Epithelial cell of prostate (primary cell): ENCODE measurements at regions not wholly inside any gene's neighbourhood (a gene's known extent, or its start where the extent isn't known, plus 50 kb on each side); places are given as distances from the start of the nearest gene placed in this dataset.
"Not testable (repeated sequence)": the region's sequence is repeated elsewhere in the genome, so short reads cannot be mapped to it uniquely, and the experiment has no call there.

ENCODE experiments used
- DNase-seq: peaks from one replicate; pipeline ENCODE4 v3.0.0-alpha.2; 2011; ENCODE audit warnings: low read depth, low spot score
- H3K27ac ChIP-seq: fragments of 450-650 bp; 2 replicates; pipeline ENCODE4 v1.5.1; 2017; ENCODE audit warnings: mild to moderate bottlenecking

DNA sequence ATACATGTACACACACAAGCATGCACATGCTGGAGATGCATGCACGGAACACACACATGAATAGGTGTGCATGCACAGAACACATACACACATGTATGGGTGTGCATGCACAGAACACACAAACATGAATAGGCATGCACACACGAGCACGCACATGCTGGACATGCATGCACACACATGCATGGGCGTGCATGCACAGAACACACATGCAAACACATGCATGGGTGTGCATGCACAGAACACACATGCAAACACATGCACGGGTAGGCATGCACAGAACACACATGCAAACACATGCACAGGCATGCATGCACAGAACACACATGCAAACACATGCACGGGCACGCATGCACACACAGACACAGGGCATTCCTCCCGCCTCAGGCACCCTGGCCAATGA lies 382.3 kb downstream of the IRX2 start:
- H3K27ac ChIP-seq = no peak overlapping the region
- DNase-seq = no peak

DNA sequence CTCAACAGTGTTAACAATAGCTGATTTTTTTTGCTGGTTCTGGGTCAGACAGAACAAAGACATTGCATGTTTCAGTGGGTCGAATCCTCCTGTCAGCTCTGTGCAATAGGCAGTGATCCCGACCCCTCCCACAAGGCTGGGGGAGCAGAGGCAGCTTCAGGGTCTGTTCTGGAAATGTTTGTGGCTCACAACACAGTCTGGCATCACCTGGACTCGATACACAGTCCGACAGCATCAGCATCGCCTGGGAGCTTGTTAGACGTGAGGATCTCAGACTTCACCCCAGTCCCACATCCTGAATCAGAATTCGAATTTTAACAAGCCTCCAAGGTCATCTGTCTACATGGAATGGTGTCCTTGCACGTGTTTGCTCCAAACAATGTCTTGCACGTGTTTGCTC lies 384.7 kb downstream of the IRX2 start:
- DNase-seq = no peak
- H3K27ac ChIP-seq = no peak overlapping the region

DNA sequence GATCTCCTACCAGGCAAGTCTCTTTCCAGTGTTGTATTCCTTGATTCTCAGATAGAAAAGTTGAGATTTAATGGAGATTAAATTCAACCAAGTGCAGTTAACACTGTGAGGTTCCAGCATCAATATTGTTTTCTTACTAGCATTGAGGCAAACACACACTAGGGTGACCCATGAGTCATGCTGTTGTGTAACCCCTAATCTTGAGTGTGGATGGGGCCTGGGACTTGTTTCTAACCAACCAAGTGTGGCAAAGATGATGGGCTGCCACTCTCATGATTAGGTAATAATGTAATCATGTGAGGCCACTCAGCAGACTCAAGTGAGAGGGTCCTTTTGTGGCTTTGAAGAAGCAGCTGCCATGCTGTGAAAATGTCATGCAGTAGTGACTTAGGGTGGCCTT lies 394.2 kb downstream of the IRX2 start:
- no peak overlapping the region for H3K27ac ChIP-seq
- DNase-seq = no peak

DNA sequence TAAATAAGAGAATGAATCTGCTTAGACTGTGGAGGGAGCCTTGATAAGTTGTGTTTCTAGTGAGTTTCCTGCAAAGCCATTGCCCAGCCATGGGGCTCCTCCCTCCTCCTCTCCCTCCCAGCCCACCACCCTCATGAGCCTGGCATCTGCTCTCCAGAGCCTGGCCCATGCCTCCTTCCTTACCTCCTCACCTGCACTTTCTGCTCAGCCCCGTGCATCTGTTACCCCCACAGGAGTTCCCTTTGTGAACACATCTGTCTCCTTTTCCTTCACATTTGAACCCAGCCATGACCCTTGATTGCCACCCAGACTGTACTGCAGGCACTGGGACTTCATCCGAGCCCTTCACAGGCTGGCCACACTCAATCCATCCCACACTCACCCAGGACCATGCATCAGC lies 395.6 kb downstream of the IRX2 start:
- DNase-seq = no peak
- H3K27ac ChIP-seq = no peak overlapping the region

DNA sequence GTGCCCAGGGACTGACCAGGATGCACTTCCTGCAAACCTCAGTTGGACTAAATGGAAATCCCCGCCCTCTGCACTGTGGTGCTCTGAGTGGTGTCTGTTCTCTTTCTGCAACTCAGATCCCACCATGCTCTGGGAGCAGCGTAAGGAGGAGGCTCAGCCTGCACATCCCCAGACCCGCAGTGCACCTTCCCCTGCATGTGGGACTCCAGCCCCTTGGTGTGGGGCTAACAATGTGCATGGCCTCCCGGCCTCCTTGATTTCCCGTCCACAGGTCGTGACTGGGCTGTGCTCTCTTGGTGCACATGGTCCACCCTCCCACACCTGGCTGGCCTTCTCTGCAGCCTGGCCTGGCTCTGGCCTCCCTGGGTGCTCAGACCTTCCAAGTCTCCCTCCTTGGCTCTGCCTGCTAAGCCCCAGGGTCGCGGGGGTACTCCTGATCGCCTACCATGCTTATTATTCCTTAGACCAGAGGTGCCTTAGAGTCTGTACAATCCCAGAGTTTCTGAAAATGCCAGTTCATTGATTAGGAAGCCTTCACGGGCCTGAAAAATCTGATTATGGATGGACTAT lies 397.5 kb downstream of the IRX2 start:
- no peak for DNase-seq

DNA sequence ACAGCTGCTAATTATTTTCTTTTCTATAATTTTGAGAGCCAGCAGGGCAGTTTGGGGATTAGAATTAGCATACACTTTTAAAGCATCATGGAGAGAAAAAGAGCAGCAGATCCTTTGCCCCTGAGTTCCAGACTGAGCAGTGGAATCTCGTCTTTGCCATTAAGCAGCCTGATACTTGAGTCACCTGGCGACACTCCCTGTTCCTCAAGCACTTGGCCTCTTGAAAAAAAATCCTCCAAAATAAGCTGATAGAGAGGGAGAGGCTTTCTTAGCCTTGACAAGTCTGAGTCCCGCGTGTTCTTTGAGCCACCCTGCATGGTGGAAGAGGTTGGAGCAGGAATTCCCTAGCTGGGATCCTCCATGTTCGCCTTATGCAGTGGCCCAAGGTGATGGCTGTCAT lies 398.3 kb downstream of the IRX2 start:
- DNase-seq = no peak
- no peak overlapping the region for H3K27ac ChIP-seq

More for the DNA sequence above, 397.5 kb downstream of the IRX2 start:
- no peak overlapping the region for H3K27ac ChIP-seq

DNA sequence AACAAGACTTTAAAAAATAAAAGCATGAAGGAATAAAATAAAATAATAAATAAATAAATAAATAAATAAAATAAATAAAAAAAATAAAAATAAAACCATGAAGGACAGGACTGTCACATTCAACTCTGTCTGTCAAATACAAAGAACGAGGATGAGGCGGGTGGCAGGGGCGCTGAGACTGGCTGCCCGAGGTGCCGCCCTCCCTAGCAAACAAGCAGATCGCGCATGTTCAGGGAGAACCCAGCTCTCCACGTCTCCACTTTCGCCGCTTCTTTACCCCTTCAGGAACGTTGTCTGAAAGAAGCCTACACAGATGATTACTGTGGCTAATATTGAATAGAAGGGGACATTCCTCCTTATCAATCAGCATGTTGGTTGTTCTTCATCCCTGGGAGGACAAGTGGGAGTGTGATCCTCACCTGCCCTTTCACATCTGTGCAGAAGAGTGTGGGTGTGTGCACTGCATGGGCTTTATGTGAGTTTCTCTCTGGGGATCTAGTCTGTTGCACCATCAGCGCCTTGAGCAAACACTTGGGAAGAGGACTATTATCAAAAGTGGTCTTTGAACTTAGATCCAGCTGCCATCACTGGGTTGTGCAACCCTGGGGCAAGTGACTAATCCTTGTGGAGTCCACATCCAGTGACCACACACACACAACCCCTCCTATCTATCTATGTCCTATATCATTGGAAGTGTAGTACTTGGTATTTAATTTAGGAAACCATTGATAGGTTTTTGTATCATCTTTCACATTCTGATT lies 399.2 kb downstream of the IRX2 start:
- DNase-seq = no peak
- no peak overlapping the region for H3K27ac ChIP-seq

DNA sequence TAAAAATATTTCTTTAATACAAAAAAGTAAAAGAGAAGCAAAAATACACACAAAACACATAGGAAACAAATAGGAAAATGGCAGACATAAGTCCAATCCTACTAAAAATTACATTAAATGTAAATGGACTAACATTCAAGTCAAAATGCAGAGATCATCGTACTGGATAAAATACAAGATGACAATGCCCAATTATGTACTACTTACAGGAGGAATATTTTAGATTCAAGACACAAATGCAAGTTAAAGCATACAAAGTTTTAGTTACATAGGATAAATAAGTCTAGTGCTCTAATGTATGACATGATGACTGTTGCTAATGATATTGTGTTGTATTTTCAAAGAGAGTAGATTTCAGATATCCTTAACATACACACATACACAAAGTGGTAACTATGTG lies 401.7 kb downstream of the IRX2 start:
- not testable (repeated sequence) for DNase-seq, H3K27ac ChIP-seq

DNA sequence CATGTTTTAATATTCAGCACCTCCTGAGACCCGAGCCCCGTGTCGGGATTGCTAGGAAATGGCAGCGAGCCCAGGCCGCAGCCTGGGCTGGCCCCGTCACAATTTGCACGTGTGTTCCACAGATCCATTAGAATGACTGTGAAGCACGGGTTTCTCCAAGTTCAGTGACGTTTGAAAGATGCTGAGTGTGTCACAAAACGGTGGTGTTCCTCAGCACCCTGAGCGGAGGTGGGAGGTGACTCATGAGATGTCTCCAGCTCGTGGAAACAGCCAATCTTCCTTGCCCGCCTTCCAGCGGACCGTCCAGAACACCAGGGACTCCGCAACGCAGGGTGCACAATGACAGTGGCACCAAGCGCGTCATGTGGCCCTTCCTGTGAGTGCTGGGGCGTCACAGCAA lies 412.8 kb downstream of the IRX2 start:
- no peak overlapping the region for H3K27ac ChIP-seq
- DNase-seq = no peak

DNA sequence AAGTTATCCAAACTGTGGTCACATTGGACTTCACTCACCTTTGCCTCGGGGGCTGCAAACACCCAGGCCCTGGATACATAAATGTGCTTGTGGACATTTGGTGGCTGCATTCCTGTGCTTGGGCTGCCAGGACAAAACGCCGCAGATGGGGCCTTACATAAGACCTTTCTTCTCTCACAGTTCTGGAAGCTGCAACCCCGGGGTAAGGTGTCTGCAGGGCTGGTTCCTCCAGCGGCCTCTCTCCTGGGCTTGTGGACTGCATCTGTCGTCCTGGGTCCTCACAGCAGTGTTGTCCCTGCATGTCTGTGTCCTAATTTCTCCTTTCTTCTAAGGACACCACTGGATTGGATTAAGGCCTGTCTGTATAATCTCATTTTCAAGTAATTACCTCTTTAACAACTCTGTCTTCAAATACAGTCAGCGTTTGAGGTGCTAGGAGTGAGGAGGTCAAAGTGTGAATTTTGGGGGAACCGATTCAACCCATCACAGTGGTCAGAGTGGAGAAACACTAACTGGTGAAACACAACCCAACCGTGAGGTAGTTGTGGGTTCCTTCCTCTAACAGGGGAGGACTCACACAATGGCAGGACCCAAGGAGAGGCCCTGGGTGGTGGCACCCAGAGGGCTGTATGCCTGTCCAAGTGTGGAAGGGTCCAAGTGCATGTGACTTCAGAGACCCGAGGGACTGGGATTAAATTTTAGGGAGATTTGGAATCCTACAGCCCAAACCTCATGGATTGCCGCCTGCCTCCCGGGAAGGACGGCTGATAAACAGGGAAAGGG lies 415.6 kb downstream of the IRX2 start:
- no peak for DNase-seq
- H3K27ac ChIP-seq = no peak overlapping the region

DNA sequence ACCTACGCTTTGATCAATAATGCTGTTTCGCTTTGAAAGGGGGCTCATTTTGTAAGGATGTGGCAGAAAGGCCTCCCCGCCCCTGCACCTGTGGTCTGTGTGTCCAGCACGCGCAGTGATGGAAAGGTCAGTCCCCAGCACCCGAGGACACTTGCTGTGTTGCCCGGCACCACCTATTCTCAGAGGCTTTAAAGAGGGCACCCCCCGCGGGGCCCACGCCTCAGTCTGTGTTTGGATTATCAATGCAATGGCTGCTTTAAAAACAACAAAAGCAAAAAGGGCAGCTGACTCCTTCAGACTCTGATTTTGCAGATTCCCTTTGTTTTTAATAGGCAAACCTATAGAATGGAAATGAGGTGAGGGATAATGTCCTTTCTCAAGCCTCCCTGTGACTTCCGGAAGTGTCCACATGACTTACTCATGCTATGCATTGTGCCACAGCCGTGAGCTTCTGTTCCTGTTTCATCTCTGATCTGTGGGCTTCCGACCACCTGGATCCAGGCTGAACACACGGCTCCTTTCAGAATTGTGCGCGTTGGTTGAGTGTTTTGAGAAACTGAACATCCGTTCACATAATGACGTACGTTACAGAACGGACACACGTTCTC lies 416.2 kb downstream of the IRX2 start:
- H3K27ac ChIP-seq = no peak overlapping the region
- DNase-seq = no peak

DNA sequence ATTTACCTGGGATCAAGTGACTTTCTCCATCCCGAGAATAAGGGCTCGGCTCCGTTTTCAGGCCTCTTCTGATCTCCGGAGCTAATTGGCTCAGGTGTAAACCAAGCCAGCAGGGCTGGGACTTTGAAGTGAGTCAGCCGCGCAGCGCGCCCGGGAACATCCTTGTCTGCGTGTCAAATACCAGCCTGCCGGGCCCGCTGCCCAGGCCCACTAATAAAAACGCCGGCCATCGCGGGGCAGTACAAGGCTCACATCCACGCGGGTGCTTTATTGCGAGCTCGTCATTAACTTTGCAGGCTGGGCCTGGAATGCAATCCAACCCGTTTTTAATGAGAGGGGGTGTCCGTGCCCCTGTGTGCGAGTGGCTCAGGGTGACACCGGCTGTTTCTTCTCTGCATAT lies 416.8 kb downstream of the IRX2 start:
- no peak for DNase-seq

DNA sequence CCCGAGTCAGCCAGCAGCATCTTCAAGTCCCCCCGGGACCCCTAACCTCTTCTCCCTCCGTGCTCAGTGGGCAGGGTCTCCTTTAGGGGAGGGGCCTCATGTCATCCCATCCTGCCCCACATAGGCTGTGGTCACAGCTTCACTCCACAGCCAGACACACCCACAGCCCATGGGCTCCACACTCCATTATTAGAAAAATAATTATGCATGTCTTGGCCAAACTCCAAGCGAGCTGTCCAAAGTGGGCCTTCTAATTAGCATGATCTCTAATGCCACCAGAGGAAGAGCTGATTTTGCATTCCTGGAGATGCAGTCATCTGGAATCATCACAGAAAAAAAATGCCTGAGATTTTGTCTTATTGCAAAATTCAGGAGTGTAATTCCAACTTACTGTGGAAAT lies 418.2 kb downstream of the IRX2 start:
- no peak overlapping the region for H3K27ac ChIP-seq
- no peak for DNase-seq

More for the DNA sequence above, 416.8 kb downstream of the IRX2 start:
- no peak overlapping the region for H3K27ac ChIP-seq

DNA sequence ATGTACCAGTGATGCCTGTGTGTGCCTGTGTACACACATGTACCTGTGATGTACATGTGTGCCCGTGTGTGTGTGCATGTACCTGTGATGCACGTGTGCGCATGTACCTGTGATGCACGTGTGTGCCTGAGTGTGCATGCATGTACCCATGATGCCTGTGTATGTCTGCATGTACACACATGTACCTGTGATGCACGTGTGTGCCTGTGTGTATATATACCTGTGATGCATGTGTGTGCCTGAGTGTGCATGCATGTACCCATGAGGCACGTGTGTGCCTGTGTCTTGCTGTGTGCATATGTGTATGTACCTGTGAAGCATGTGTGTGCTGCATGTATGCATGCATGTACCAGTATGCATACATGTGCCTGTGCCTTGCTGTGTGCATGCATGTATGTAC lies 419.0 kb downstream of the IRX2 start:
- H3K27ac ChIP-seq = no peak overlapping the region
- DNase-seq = no peak

DNA sequence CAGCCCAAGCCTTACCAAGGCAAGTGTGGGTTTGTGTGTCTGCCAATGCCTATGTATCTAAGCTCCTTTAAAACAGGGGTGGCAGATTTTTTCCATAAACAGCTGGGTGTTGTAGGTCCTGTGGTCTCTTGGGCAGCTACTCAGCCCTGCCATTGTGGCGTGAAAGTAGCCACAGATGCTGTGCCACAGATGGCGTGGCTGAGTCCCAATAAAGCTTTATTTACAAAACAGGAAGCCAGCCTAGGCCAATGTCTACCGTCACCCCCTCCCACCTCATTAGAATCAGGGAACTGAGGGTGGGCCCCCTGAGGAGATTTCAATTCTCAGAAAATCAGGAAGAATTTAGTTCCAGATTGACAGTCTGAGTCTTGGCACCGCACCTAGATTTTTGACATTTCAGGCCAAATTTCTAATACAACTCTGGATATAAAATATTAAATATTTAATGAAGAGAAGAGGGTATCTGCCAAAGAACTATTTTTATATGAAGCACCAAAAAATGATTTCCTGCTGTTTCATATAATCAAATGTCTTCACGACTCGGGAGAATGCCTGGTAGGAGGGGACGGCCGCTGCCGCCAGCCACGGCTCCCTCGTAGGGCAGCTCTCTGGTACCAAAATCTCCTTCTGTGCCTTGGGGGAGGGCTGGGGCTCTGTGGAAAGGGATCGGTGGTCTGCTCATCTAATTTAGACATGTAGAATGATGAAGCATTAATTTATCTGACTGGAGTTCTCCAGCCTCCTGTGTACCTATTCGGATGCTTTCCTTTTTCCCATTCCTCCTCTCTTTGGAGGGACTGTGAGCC lies 420.9 kb downstream of the IRX2 start:
- H3K27ac ChIP-seq = no peak overlapping the region
- DNase-seq = no peak

DNA sequence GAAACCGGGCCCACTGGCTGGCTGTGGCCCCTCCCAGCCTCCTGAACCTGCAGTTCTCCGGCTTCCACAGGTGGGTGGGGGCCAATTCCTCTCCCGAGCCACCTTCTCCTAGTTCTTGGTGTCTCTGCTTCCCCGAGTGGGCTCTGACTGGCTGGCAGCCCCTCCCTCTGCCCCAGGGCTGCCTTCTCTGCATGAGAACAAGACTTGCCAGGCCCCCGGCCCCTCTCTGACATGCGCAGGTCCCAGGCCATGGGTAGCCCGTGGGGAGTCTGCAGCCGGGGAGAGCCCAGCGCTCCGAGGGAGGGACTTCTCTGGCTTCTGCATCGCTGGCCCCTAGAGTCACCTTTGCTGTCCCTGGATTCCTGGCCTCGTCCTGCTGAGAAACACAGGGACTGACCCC lies 421.7 kb downstream of the IRX2 start:
- H3K27ac ChIP-seq = no peak overlapping the region
- no peak for DNase-seq

DNA sequence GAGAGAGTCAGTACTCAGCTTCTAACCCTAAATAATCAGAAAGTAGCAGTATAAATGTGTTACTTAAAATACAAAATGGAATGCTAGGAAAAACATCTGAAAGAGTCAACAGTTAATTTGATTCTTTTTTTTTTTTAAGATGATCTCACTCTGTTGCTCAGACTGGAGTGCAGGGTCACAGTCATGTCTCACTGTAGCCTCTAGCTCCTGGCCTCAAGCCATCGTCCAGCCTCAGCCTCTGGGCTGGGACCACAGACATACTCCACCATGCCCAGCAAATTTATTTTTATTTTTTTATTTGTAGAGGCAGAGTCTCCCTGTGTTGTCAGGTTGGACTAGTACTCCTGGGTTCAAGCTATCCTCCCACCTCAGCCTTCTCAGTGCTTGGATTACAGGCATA lies 424.9 kb downstream of the IRX2 start:
- no peak overlapping the region for H3K27ac ChIP-seq

DNA sequence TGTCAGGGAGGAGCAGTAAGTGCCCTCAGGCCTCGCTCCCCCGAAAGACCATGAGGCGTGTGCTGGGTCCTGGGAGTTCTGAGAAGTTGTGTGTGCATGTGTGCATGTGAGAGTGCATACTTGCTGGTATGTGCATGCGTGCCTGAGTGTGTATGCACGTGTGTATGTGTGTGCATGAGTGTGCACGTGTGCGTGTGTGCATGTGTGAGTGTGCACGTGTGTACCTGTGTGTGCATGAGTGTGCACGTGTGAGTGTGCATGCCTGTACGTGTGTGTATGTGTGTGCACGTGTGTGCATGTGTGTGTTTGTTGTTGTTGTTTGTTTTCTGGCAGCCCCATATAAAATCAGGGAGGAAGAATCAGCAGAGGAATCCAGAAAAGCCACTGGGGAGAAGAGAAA lies 426.7 kb downstream of the IRX2 start:
- no peak for DNase-seq
- no peak overlapping the region for H3K27ac ChIP-seq

More for the DNA sequence above, 424.9 kb downstream of the IRX2 start:
- DNase-seq = no peak

DNA sequence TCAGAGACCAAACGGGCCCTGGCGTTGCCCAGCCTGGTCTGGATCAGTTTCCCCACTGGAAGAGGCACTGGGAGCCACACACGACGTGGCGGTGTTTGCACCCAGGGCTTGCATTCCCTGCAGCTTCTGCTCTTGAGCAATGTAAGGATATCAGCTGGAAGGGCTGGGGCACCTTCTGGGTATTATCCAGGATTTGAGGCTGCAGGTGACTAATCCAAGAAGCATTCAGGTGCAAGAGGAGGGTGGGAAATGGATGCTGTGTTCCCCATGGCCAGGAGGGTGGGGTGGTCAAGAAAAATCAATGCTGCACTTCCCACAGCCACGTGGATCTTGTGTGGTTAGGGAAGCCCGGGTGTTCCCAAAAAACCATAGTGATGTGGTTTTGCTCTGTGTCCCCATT lies 430.9 kb downstream of the IRX2 start:
- H3K27ac ChIP-seq = no peak overlapping the region
- DNase-seq = no peak

DNA sequence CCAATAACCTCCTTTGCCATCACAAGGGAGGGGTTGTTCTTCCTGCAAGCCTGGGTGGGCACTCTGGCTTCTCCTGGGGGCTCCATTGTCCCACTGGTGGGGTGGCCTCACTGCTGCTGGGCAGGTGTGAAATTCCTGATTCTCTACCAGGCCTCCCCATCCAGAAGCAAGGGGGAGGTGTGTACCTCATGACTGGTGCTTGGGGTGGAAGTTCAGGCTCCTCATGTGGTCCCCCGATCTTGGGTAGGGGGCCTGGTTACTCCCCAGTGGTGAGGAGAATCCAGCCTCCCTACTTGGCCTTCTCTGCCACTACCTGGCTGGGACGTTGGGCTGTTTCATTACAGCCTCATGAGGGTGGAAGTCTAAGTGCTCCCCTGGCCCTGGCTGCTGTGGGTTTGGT lies 433.9 kb downstream of the IRX2 start:
- no peak for DNase-seq
- H3K27ac ChIP-seq = no peak overlapping the region
